ENCODE measurements at regions not wholly inside any gene's neighbourhood (a gene's known extent, or its start where the extent isn't known, plus 50 kb on each side); places are given as distances from the start of the nearest gene placed in this dataset.

DNA sequence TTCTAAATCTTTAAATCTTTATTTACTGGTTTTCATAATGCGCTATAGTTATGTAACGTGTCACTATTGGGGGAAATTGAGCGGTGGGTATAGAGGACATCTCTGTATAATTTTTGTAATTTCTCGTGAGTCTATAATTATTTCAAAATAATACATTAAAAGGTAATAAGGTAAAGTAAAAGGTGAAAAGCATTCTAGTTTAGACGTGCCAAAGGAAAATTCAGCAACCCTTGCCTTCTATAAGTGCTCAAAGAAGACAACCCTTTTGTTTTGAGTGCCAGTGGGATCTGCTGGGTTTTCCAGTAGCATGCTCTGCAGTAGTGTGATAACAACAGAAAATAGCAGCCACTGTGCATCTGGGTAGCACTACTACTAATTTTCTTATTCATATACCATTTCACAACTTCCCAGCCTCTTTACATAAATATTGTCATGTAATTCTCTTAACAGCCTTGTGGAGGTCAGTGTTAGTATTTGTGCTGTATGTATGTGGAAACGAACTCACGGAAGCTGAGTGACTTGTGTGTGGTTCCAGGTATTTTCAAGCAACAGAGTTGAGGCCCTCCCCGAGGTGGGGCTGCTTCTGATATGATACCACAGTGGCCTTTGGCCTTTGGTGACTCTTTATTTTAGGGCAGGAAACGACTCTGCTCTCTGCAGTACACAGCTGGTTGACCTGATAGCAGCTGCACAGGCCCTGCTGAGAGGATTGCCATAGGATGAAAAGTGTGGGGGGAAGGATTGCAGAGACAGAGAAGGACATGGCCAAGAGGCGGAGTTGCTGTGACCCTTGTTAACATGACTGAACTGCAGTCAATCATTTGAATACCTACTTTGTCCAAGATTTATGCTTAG lies 104.5 kb downstream of the TDRD15 start:
- TF ChIP-seq, protein P1, sequence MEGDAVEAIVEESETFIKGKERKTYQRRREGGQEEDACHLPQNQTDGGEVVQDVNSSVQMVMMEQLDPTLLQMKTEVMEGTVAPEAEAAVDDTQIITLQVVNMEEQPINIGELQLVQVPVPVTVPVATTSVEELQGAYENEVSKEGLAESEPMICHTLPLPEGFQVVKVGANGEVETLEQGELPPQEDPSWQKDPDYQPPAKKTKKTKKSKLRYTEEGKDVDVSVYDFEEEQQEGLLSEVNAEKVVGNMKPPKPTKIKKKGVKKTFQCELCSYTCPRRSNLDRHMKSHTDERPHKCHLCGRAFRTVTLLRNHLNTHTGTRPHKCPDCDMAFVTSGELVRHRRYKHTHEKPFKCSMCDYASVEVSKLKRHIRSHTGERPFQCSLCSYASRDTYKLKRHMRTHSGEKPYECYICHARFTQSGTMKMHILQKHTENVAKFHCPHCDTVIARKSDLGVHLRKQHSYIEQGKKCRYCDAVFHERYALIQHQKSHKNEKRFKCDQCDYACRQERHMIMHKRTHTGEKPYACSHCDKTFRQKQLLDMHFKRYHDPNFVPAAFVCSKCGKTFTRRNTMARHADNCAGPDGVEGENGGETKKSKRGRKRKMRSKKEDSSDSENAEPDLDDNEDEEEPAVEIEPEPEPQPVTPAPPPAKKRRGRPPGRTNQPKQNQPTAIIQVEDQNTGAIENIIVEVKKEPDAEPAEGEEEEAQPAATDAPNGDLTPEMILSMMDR (IDR thresholded peaks at IDR 0.05; ENCODE audit: borderline replicate concordance, extremely low read depth, low read length, poor library complexity, severe bottlenecking), result no peak
- no peak for TF ChIP-seq EZH2 (IDR thresholded peaks at IDR 0.05; ENCODE audit: borderline replicate concordance, low read depth, low read length, severe bottlenecking)

Data from DND-41 (cell line).